HL-60 (cell line): ENCODE measurements at regions not wholly inside any gene's neighbourhood (a gene's known extent, or its start where the extent isn't known, plus 50 kb on each side); places are given as distances from the start of the nearest gene placed in this dataset.
"Not testable (repeated sequence)": the region's sequence is repeated elsewhere in the genome, so short reads cannot be mapped to it uniquely, and the experiment has no call there.

ENCODE experiments used
- POLR2AphosphoS5 ChIP-seq: IDR thresholded peaks from 2 replicates; pipeline ENCODE4 v1.6.1; 2012; ENCODE audit warnings: low read depth
- TF ChIP-seq, protein P1 (sequence below): IDR thresholded peaks from one replicate; pipeline ENCODE4 v1.5.1; 2011; ENCODE audit warnings: low read length, control low read depth, inconsistent platforms; ENCODE audit not compliant: insufficient read depth
- TF ChIP-seq, protein P2 (sequence below): IDR thresholded peaks from 2 replicates; pipeline ENCODE4 v1.6.1; 2012; ENCODE audit warnings: low read depth; ENCODE audit not compliant: insufficient replicate concordance

DNA sequence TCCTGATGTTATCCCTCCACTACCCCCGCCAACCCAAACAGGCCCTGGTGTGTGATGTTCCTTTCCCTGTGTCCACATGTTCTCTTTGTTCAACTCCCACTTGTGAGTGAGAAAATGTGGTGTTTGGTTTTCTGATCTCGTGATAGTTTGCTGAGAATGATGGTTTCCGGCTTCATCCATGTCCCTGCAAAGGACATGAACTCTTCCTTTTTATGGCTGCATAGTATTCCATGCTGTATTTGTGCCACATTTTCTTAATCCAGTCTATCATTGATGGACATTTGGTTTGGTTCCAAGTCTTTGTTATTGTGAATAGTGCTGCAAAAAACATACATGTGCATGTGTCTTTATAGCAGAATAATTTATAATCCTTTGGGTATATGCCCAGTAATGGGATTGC is 123.0 kb upstream of the SAMSN1 start:
- not testable (repeated sequence) for TF ChIP-seq POLR2AphosphoS5
- TF ChIP-seq, protein P1, sequence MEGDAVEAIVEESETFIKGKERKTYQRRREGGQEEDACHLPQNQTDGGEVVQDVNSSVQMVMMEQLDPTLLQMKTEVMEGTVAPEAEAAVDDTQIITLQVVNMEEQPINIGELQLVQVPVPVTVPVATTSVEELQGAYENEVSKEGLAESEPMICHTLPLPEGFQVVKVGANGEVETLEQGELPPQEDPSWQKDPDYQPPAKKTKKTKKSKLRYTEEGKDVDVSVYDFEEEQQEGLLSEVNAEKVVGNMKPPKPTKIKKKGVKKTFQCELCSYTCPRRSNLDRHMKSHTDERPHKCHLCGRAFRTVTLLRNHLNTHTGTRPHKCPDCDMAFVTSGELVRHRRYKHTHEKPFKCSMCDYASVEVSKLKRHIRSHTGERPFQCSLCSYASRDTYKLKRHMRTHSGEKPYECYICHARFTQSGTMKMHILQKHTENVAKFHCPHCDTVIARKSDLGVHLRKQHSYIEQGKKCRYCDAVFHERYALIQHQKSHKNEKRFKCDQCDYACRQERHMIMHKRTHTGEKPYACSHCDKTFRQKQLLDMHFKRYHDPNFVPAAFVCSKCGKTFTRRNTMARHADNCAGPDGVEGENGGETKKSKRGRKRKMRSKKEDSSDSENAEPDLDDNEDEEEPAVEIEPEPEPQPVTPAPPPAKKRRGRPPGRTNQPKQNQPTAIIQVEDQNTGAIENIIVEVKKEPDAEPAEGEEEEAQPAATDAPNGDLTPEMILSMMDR: not testable (repeated sequence)
- TF ChIP-seq, protein P2, sequence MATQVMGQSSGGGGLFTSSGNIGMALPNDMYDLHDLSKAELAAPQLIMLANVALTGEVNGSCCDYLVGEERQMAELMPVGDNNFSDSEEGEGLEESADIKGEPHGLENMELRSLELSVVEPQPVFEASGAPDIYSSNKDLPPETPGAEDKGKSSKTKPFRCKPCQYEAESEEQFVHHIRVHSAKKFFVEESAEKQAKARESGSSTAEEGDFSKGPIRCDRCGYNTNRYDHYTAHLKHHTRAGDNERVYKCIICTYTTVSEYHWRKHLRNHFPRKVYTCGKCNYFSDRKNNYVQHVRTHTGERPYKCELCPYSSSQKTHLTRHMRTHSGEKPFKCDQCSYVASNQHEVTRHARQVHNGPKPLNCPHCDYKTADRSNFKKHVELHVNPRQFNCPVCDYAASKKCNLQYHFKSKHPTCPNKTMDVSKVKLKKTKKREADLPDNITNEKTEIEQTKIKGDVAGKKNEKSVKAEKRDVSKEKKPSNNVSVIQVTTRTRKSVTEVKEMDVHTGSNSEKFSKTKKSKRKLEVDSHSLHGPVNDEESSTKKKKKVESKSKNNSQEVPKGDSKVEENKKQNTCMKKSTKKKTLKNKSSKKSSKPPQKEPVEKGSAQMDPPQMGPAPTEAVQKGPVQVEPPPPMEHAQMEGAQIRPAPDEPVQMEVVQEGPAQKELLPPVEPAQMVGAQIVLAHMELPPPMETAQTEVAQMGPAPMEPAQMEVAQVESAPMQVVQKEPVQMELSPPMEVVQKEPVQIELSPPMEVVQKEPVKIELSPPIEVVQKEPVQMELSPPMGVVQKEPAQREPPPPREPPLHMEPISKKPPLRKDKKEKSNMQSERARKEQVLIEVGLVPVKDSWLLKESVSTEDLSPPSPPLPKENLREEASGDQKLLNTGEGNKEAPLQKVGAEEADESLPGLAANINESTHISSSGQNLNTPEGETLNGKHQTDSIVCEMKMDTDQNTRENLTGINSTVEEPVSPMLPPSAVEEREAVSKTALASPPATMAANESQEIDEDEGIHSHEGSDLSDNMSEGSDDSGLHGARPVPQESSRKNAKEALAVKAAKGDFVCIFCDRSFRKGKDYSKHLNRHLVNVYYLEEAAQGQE: not testable (repeated sequence)
